HCT116 (cell line): ENCODE measurements at regions not wholly inside any gene's neighbourhood (a gene's known extent, or its start where the extent isn't known, plus 50 kb on each side); places are given as distances from the start of the nearest gene placed in this dataset.

Experiments used
- ATF3 ChIP-seq: IDR thresholded peaks from 2 replicates; pipeline ENCODE4 v1.6.1; 2012
- CBX3 ChIP-seq: IDR thresholded peaks from 2 replicates; pipeline ENCODE4 v1.6.1; 2012; ENCODE audit warnings: low read depth
- CTCF ChIP-seq, 3 experiments: fragments of 200-600 bp in 1 of 3; sonication (generic) in 1 of 3; IDR thresholded peaks in 2 of 3; conservative IDR thresholded peaks in 1 of 3; 2 replicates each; pipeline ENCODE4 v1.5.1; 2012 to 2017; ENCODE audit warnings: low read depth in 2 of 3, low read length in 2 of 3, antibody characterized with exemption in 1 of 3, borderline replicate concordance in 1 of 3, control low read depth in 1 of 3, mild to moderate bottlenecking in 1 of 3, mixed read lengths in 1 of 3, mixed run types in 1 of 3, moderate library complexity in 1 of 3; ENCODE audit not compliant: insufficient read depth in 1 of 3
- MAX ChIP-seq: IDR thresholded peaks from 2 replicates; pipeline ENCODE4 v1.6.1; 2012
- POLR2A ChIP-seq: IDR thresholded peaks from 2 replicates; pipeline ENCODE4 v1.7.0; 2011; ENCODE audit warnings: borderline replicate concordance; ENCODE audit not compliant: insufficient read depth, insufficient read length; ENCODE audit errors: extremely low read depth
- RAD21 ChIP-seq: IDR thresholded peaks from 2 replicates; pipeline ENCODE4 v1.6.1; 2012; ENCODE audit warnings: low read depth, mild to moderate bottlenecking
- SIN3A ChIP-seq: IDR thresholded peaks from 2 replicates; pipeline ENCODE4 v1.6.1; 2012; ENCODE audit warnings: low read depth
- SRF ChIP-seq: IDR thresholded peaks from 2 replicates; pipeline ENCODE4 v1.6.1; 2012; ENCODE audit warnings: low read depth
- YY1 ChIP-seq: IDR thresholded peaks from 2 replicates; pipeline ENCODE4 v1.6.1; 2011; ENCODE audit warnings: low read length, low read depth, moderate library complexity, mild to moderate bottlenecking; ENCODE audit not compliant: insufficient replicate concordance; ENCODE audit errors: extremely low read depth

GRCh38 chr3:105933871-105934270, 65.1 kb upstream of the CBLB start:
- TF ChIP-seq RAD21 (no peak), CTCF (IDR thresholded peaks at IDR 0.05 in 2 of 3, conservative IDR thresholded peaks at IDR 0.05 in 1 of 3; ENCODE audit: borderline replicate concordance in 1 of 3, insufficient read depth in 1 of 3, low read depth in 2 of 3, low read length in 2 of 3) (no peak), POLR2A (no peak), SRF (no peak), SIN3A (no peak), CBX3 (no peak), YY1 (no peak), ATF3 (no peak), MAX (no peak)
